OCI-LY7 (cell line): ENCODE measurements at regions not wholly inside any gene's neighbourhood (a gene's known extent, or its start where the extent isn't known, plus 50 kb on each side); places are given as distances from the start of the nearest gene placed in this dataset.

Experiments
- BruUV-seq: library from RNA; stranded (reverse); fragments of 400-500 nt; replicated peaks from 2 replicates; lab custom pipeline; 2021; lab: Mats Ljungman, UMichigan
- CTCF ChIA-PET: fragments of 300-600 bp; sonication (Branson Sonifier 250); formaldehyde crosslinking; loops from one replicate; lab custom pipeline; 2022; ENCODE audit warnings: antibody characterized with exemption; ENCODE audit not compliant: unreplicated experiment; lab: Charles Lee
- POLR2A ChIA-PET: fragments of 300-600 bp; sonication (Branson Sonifier 250); formaldehyde crosslinking; loops from one replicate; lab custom pipeline; 2022; ENCODE audit warnings: antibody characterized with exemption; lab: Charles Lee
- DNase-seq: peaks from one replicate; pipeline ENCODE4 v3.0.0-alpha.2; 2015; ENCODE audit warnings: low spot score
- H2AFZ ChIP-seq: fragments of 200-600 bp; sonication (generic), shearing (Covaris generic); 2 replicates; pipeline ENCODE4 v1.6.1; 2014; ENCODE audit warnings: mild to moderate bottlenecking, antibody characterized with exemption, low read length, moderate library complexity
- H3K27ac ChIP-seq: fragments of 200-600 bp; sonication (generic); 2 replicates; pipeline ENCODE4 v1.5.1; 2014; ENCODE audit warnings: mixed run types, low read depth, mild to moderate bottlenecking, moderate library complexity, low read length, inconsistent platforms; ENCODE audit not compliant: poor library complexity, severe bottlenecking
- H3K36me3 ChIP-seq: fragments of 200-600 bp; sonication (generic); 2 replicates; pipeline ENCODE4 v1.6.1; 2014; ENCODE audit warnings: mild to moderate bottlenecking, antibody characterized with exemption, low read length, moderate library complexity, mixed read lengths; ENCODE audit not compliant: insufficient read depth
- H3K4me1 ChIP-seq: fragments of 200-600 bp; sonication (generic); 2 replicates; pipeline ENCODE4 v1.5.1; 2014; ENCODE audit warnings: mild to moderate bottlenecking, low read length; ENCODE audit not compliant: insufficient read depth, poor library complexity, severe bottlenecking
- H3K4me2 ChIP-seq: fragments of 200-600 bp; sonication (generic); 2 replicates; pipeline ENCODE4 v1.6.1; 2014; ENCODE audit warnings: mild to moderate bottlenecking, low read length
- H3K4me3 ChIP-seq: fragments of 200-600 bp; sonication (generic); 2 replicates; pipeline ENCODE4 v1.5.1; 2014; ENCODE audit warnings: mild to moderate bottlenecking, low read depth, low read length; ENCODE audit not compliant: poor library complexity, severe bottlenecking
- H3K79me2 ChIP-seq: fragments of 200-600 bp; sonication (generic); 2 replicates; pipeline ENCODE4 v1.6.1; 2016; ENCODE audit warnings: low read depth, mild to moderate bottlenecking, low read length, moderate library complexity, mixed read lengths; ENCODE audit not compliant: insufficient read depth
- H3K9me2 ChIP-seq: fragments of 200-600 bp; sonication (generic); 2 replicates; pipeline ENCODE4 v1.6.1; 2016; ENCODE audit warnings: mild to moderate bottlenecking, low read length, mixed read lengths; ENCODE audit not compliant: insufficient read depth
- H3K9me3 ChIP-seq: fragments of 200-600 bp; sonication (generic); 2 replicates; pipeline ENCODE4 v1.6.1; 2014; ENCODE audit warnings: mild to moderate bottlenecking, mixed run types, low read length, mixed read lengths
- H4K20me1 ChIP-seq: fragments of 200-600 bp; sonication (generic); 2 replicates; pipeline ENCODE4 v1.6.1; 2014; ENCODE audit warnings: mild to moderate bottlenecking, antibody characterized with exemption, low read length, moderate library complexity, mixed read lengths; ENCODE audit not compliant: insufficient read depth
- EZH2phosphoT487 ChIP-seq: fragments of 200-600 bp; sonication (generic); IDR thresholded peaks from 2 replicates; pipeline ENCODE4 v1.6.1; 2018; ENCODE audit warnings: low read depth, borderline replicate concordance, mild to moderate bottlenecking, mixed run types, antibody characterized with exemption, low read length, moderate library complexity, mixed read lengths
- intact Hi-C: fragments of 100-400 bp; cut with micrococcal nuclease; formaldehyde crosslinking; loops from one replicate; pipeline ENCODE4 v1.10.0; 2022; ENCODE audit not compliant: unreplicated experiment
- TF ChIP-seq, protein P1 (sequence below): fragments of 200-600 bp; sonication (generic); conservative IDR thresholded peaks from 2 replicates; pipeline ENCODE4 v1.5.1; 2014; ENCODE audit warnings: mild to moderate bottlenecking, antibody characterized with exemption, low read length, moderate library complexity, mixed read lengths

DNA sequence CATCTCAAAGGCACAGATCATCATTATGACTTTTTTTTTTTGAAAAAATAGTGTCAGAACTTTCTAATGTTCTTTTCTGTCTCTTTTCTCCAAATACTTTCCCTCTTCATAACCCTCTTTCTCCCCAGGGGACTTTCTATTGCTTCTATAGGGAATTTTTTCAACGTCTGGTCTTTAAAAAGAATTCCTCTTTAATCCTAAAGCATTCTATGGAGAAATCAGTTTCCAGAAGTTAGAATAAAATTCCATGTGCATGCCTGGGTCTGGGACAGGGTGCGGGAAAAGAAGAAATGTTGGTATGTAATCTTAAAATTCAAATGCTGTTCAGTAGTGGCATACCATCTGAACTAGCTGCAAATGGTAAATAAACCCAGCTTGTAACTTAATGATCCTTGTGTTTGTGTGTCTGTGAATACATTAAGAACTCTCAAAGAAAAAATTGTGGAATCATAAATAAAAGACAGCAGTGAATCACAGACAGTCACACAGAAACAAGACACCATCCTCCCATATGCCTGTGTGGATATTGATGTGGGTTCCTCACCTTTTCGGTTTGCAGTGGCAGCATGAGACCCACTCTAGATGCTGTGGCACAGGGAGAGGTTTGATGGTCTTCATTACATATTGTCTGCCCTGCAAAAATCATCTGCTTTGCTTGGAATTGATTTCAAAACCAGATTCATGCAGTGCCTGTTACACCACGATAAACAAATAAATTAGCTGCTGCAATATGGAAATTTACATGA, 374.7 kb upstream of the NRP1 start:
- Histone ChIP-seq H3K4me1 (no peaks in the 10 kb centered on the region), H3K79me2 (no peaks in the 10 kb centered on the region), H3K9me3 (no peaks in the 10 kb centered on the region), H3K27ac (no peak overlapping the region), H2AFZ (no peak overlapping the region), H3K4me2 (no peak overlapping the region), H3K9me2 (no peaks in the 10 kb centered on the region), H4K20me1 (no peaks in the 10 kb centered on the region), H3K36me3 (no peaks in the 10 kb centered on the region), H3K4me3 (no peak overlapping the region)
- intact Hi-C loops: no loop called here
- TF ChIP-seq, protein P1, sequence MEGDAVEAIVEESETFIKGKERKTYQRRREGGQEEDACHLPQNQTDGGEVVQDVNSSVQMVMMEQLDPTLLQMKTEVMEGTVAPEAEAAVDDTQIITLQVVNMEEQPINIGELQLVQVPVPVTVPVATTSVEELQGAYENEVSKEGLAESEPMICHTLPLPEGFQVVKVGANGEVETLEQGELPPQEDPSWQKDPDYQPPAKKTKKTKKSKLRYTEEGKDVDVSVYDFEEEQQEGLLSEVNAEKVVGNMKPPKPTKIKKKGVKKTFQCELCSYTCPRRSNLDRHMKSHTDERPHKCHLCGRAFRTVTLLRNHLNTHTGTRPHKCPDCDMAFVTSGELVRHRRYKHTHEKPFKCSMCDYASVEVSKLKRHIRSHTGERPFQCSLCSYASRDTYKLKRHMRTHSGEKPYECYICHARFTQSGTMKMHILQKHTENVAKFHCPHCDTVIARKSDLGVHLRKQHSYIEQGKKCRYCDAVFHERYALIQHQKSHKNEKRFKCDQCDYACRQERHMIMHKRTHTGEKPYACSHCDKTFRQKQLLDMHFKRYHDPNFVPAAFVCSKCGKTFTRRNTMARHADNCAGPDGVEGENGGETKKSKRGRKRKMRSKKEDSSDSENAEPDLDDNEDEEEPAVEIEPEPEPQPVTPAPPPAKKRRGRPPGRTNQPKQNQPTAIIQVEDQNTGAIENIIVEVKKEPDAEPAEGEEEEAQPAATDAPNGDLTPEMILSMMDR: no peak
- TF ChIP-seq EZH2phosphoT487: no peak
- ChIA-PET POLR2A (interaction anchor here (0.6 kb wide), 1 partner anchor 843 kb away, joined by 4 read pairs; no protein-coding TSS in a partner anchor), CTCF (no interaction called here)
- no TSS peak for BruUV-seq
- no peak for DNase-seq

- Histone ChIP-seq H3K4me2 (no peak overlapping the region), H3K27ac (no peak overlapping the region), H3K79me2 (no peaks in the 10 kb centered on the region), H3K36me3 (no peaks in the 10 kb centered on the region), H4K20me1 (no peaks in the 10 kb centered on the region), H3K9me2 (no peaks in the 10 kb centered on the region), H2AFZ (no peak overlapping the region), H3K4me3 (no peak overlapping the region), H3K4me1 (no peaks in the 10 kb centered on the region), H3K9me3 (no peaks in the 10 kb centered on the region)
- CTCF ChIA-PET: no interaction called here
- TF ChIP-seq, protein P1: no peak
- no peak for TF ChIP-seq EZH2phosphoT487
- BruUV-seq: no TSS peak
- POLR2A ChIA-PET: interaction anchor here (0.6 kb wide), 1 partner anchor 842 kb away, joined by 4 read pairs; no protein-coding TSS in a partner anchor
- intact Hi-C loops: no loop called here
- DNase-seq: no peak
Measured at GRCh38 chr10:33708561-33708960, 374.1 kb upstream of the NRP1 start.

DNA sequence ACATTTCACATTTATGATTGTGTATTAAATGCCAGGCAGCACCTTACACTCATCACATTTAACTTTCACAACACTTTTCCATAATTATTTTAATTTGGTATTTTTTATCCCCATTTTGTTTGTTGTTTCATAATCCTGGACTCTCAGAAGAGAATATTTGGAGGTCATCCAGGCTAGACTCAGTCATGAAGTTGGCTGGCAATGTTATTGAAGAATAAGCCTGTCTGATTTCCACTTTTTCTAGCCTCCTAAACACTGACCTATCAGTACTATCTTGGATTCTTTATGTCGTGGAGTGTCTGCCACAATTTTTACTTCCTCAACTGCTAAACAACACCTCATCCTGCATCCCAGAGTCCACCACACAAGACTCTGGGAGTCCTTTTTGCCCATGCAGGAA, 372.3 kb upstream of the NRP1 start:
- Histone ChIP-seq H4K20me1 (no peaks in the 10 kb centered on the region), H3K27ac (no peak overlapping the region), H3K79me2 (no peaks in the 10 kb centered on the region), H3K4me1 (no peaks in the 10 kb centered on the region), H3K4me3 (no peak overlapping the region), H2AFZ (no peak overlapping the region), H3K9me2 (no peaks in the 10 kb centered on the region), H3K36me3 (no peaks in the 10 kb centered on the region), H3K4me2 (no peak overlapping the region), H3K9me3 (no peaks in the 10 kb centered on the region)
- ChIA-PET POLR2A (no interaction called here), CTCF (no interaction called here)
- TF ChIP-seq, protein P1: no peak
- no peak for TF ChIP-seq EZH2phosphoT487
- intact Hi-C loops: no loop called here
- no peak for DNase-seq
- no TSS peak for BruUV-seq
